Heart left ventricle (tissue), 16 donors: ENCODE measurements at regions not wholly inside any gene's neighbourhood (a gene's known extent, or its start where the extent isn't known, plus 50 kb on each side); places are given as distances from the start of the nearest gene placed in this dataset.

Experiments
- ATAC-seq, 4 donors: fragments of 200-7000 bp; cut with Tn5 transposase; one replicate each; pipeline ENCODE4 v1.9.1; 2020 to 2022; ENCODE audit warnings: moderate library complexity in 4 of 4, mild to moderate bottlenecking in 3 of 4, moderate number of reproducible peaks in 1 of 4
- DNase-seq, 5 donors: peaks; one replicate each; pipeline ENCODE4 v3.0.0-alpha.2; 2020
- H3K27ac ChIP-seq, 12 donors: fragments of 200-600 bp; sonication (generic) in 4 of 12; one replicate each; pipeline versions ENCODE4 v1.5.0 to v1.8.0; 2016 to 2022; ENCODE audit warnings: mild to moderate bottlenecking in 2 of 12
- H3K27me3 ChIP-seq, 9 donors: fragments of 200-600 bp; sonication (generic) in 2 of 9; one replicate each; pipeline versions ENCODE4 v1.5.1 to v1.8.0; 2016 to 2022; ENCODE audit warnings: mild to moderate bottlenecking in 3 of 9
- H3K36me3 ChIP-seq, 9 donors: fragments of 200-600 bp; sonication (generic) in 2 of 9; one replicate each; pipeline versions ENCODE4 v1.5.0 to v1.8.0; 2018 to 2022; ENCODE audit warnings: mild to moderate bottlenecking in 2 of 9
- H3K4me1 ChIP-seq, 12 donors: fragments of 200-600 bp; sonication (generic) in 4 of 12; one replicate each; pipeline versions ENCODE4 v1.5.0 to v1.8.0; 2016 to 2022; ENCODE audit warnings: mild to moderate bottlenecking in 3 of 12
- H3K4me3 ChIP-seq, 12 donors: fragments of 200-600 bp; sonication (generic) in 4 of 12; one replicate each; pipeline versions ENCODE4 v1.5.0 to v1.8.0; 2017 to 2022; ENCODE audit warnings: mild to moderate bottlenecking in 9 of 12, moderate library complexity in 4 of 12
- H3K9me3 ChIP-seq, 12 donors: fragments of 200-600 bp; sonication (generic) in 4 of 12; one replicate each; pipeline versions ENCODE4 v1.5.0 to v1.8.0; 2016 to 2022; ENCODE audit warnings: mild to moderate bottlenecking in 1 of 12
- CTCF ChIP-seq, 12 donors: fragments of 200-600 bp; sonication (generic) in 4 of 12; IDR thresholded peaks; one replicate each; pipeline versions ENCODE4 v1.5.0 to v1.8.0; 2018 to 2022; ENCODE audit warnings: antibody characterized with exemption in 12 of 12, mild to moderate bottlenecking in 5 of 12
- POLR2A ChIP-seq, 2 donors: fragments of 450-650 bp; IDR thresholded peaks; one replicate each; pipeline ENCODE4 v1.6.1; 2017; ENCODE audit warnings: antibody characterized with exemption in 2 of 2, mild to moderate bottlenecking in 2 of 2, moderate library complexity in 2 of 2
- WGBS, 4 donors: extraction: QIAGEN DNeasy Blood & Tissue Kit in 2 of 4; methylation state at CpG; one replicate each; pipeline versions ENCODE4 v1.1.5 to v1.1.7; 2013 to 2018; 5-methylcytosine and 5-hydroxymethylcytosine counted together
- intact Hi-C, 10 donors: fragments of 100-400 bp; cut with DNase I; formaldehyde crosslinking; loops; one replicate each; pipeline versions ENCODE4 v1.11.1 to v1.14.2; 2022
- donor health status: ischemic (EF 13 %, LVEDD 7.1; RV severe dilation, severe dysfunction).
- donor health status: healthy with polysubstance abuse.
- donor health status: DM: no; HTN: yes; CAD: no.
- donor health status: DM: no; HTN: no; CAD: no.
- donor health status: ischemic (EF 25% LVEDD 6.9; RV normal size, moderate dysfunction).
- donor health status: ischemic (EF 25% LVEDD 5.7; RV mildly dilated, moderate dysfunction).
- donor health status: healthy.
- donor health status: DM: yes; HTN: yes; CAD: no.
- donor health status: ischemic (EF 35%, LVEDD 5.7; RV mildly dilated, moderate dysfunction).
- donor health status: nonischemic (EF 11% LVEDD 7.7; RV severe dilation, severe dysfunction).
- donor health status: DM: yes; HTN: yes; CAD: no.
- donor health status: PGD.
- donor health status: ischemic (EF 29% LVEDD 5.4; RV normal size, mild dysfunction).
- donor health status: nonischemic (EF 23%, LVEDD 6.1; RV moderate dilation, normal function).

DNA sequence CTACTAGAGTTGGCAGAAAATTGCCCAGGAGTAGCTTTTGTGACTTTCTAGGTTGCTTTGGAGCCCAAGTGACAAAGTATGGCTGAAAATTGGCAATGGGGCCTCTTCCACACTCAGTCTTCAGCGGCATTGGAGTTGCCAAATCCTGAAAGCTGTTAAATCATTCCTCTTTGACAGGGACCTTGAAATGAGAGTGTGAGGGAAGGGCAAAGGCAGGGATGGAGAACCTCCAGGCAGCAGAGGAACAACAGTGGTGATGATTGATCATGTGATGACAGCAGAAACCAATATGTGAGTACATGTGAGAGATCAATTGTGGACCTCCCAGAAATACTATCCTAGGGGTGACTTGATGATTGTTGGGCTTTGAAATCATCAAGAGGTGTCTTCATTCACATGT is 393.9 kb downstream of the KIF16B start:
- Histone ChIP-seq H3K27me3 (no peaks in the 10 kb centered on the region), H3K36me3 (no peaks in the 10 kb centered on the region), H3K4me3 (no peak overlapping the region), H3K4me1 (no peaks in the 10 kb centered on the region), H3K27ac (no peak overlapping the region), H3K9me3 (peaks cover 0 to 14% (median 0%) of the 10 kb centered on the region in 12 donors)
- ATAC-seq (no peak), DNase-seq (no peak)
- WGBS, 4 donors = 41 to 63% (median 46%) methylated on average over 1 of the region's 1 CpG
- intact Hi-C loops = loop anchor here in 1 of 10 donors (10.0 kb wide), 1 partner anchor 195 kb away; no protein-coding TSS in a partner anchor
- TF ChIP-seq CTCF (IDR thresholded peaks at IDR 0.05) = no peak
- no peak for TF ChIP-seq POLR2A (IDR thresholded peaks at IDR 0.05)

GRCh38 chr20:16178546-16179135 is 394.6 kb downstream of the KIF16B start:
- TF ChIP-seq POLR2A (IDR thresholded peaks at IDR 0.05) (no peak), CTCF (IDR thresholded peaks at IDR 0.05) (no peak)
- DNase-seq (no peak), ATAC-seq (no peak)
- Histone ChIP-seq H3K27me3 (no peaks in the 10 kb centered on the region), H3K4me1 (no peaks in the 10 kb centered on the region), H3K27ac (no peak overlapping the region), H3K9me3 (peaks cover 0 to 14% (median 0%) of the 10 kb centered on the region in 12 donors), H3K4me3 (no peak overlapping the region), H3K36me3 (no peaks in the 10 kb centered on the region)
- 66 to 82% (median 74%) methylated on average over 5 of the region's 5 CpGs for WGBS, 4 donors
- intact Hi-C loops = loop anchor here in 1 of 10 donors (10.0 kb wide), 1 partner anchor 196 kb away; no protein-coding TSS in a partner anchor

DNA sequence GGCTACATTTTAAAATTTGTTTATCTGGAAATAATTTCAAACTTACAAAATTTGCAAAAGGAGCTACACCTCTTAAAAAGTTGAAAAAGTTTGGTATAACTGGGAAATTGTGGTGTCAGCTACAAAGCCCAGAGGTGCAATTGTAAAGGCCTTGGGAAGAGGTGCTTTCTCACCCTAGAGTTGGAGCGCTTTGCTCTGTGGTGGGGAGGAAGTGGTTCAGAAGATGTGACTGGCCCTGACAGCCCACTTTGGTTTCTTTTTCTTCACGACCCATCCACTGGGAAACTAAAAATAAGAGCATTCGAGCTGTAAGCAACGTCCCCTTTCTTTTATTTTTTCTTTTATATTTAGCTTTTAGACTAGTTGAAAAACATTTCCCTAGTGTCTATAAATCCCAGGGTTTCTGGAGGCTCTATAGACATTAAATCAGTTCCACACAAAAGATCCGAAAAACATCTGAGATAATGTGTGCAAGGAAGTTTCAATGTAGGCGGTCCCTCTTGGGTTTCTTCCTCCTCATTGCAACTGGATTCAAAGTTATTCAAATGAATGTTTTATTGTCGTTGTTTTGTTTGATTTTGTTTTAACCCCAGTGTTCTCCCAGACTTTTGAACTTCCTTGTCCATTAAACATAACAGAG is 397.8 kb downstream of the KIF16B start:
- no peak overlapping the region for H3K27ac ChIP-seq
- intact Hi-C loops = loop anchor here in 1 of 10 donors (10.0 kb wide), 1 partner anchor 199 kb away; no protein-coding TSS in a partner anchor
- H3K4me3 ChIP-seq = no peak overlapping the region
- peaks cover 0 to 14% (median 0%) of the 10 kb centered on the region in 12 donors for H3K9me3 ChIP-seq
- no peaks in the 10 kb centered on the region for H3K4me1 ChIP-seq
- WGBS, 4 donors = 69 to 79% (median 76%) methylated on average over 7 of the region's 7 CpGs
- no peaks in the 10 kb centered on the region for H3K36me3 ChIP-seq
- DNase-seq (no peak), ATAC-seq (no peak)
- TF ChIP-seq CTCF (IDR thresholded peaks at IDR 0.05) (no peak), POLR2A (IDR thresholded peaks at IDR 0.05) (no peak)
- peaks cover 0 to 6% (median 0%) of the 10 kb centered on the region in 9 donors for H3K27me3 ChIP-seq

- Histone ChIP-seq H3K4me1 (no peaks in the 10 kb centered on the region), H3K4me3 (no peak overlapping the region), H3K27me3 (peaks cover 0 to 6% (median 0%) of the 10 kb centered on the region in 9 donors), H3K27ac (no peak overlapping the region), H3K9me3 (peaks cover 0 to 6% (median 0%) of the 10 kb centered on the region in 12 donors), H3K36me3 (no peaks in the 10 kb centered on the region)
- 75 to 85% (median 78%) methylated on average over 2 of the region's 2 CpGs for WGBS, 4 donors
- no peak for ATAC-seq
- TF ChIP-seq CTCF (IDR thresholded peaks at IDR 0.05) = no peak
- DNase-seq = no peak
- intact Hi-C loops = loop anchor here in 1 of 10 donors (10.0 kb wide), 1 partner anchor 200 kb away; no protein-coding TSS in a partner anchor
These were observed 398.9 kb downstream of the KIF16B start for GRCh38 chr20:16174311-16174710.
